GM19468 (cell line): ENCODE measurements at regions not wholly inside any gene's neighbourhood (a gene's known extent, or its start where the extent isn't known, plus 50 kb on each side); places are given as distances from the start of the nearest gene placed in this dataset.

Experiments
- ATAC-seq: cut with Tn5 transposase; IDR thresholded peaks from one replicate; pipeline ENCODE4 v1.9.1; 2021; ENCODE audit warnings: mild to moderate bottlenecking, moderate library complexity, moderate number of reproducible peaks; ENCODE audit not compliant: unreplicated experiment; ENCODE audit errors: extremely low read depth

DNA sequence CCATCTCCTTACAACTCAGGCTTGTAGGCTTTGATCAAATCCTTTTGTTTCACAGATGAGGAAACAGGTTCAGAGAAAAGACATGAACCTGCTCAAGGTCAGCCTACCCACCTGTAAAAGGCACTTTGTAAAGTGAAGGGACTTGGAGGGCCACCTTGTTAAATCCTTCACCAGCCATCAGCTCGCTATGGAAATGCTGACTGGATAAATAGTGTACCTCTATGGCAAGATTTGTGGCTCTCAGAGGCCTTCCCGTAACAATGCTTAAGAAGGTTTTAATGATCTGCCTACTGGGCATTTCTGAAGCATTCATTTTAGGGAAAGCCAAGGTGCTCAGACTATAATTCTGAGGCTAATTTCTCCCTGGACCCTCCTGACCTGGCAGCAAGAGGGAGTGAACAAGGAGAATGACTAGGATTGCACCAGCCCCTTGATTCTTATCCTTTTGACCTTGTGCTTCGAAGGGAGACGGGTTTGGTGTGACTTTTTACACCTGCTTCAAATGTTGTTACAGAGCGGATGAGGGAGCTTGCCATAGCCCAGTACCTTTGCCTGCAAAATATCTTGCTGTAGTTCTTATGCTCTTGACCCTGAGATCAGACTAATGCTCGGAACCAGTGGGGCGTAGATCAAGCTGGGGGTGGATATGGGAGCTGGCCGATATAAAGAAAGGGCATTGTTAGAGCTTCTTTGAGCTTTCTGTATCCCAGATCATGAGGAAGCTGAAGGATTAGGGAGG lies 90.9 kb upstream of the CXCR4 start:
- ATAC-seq, result no peak

DNA sequence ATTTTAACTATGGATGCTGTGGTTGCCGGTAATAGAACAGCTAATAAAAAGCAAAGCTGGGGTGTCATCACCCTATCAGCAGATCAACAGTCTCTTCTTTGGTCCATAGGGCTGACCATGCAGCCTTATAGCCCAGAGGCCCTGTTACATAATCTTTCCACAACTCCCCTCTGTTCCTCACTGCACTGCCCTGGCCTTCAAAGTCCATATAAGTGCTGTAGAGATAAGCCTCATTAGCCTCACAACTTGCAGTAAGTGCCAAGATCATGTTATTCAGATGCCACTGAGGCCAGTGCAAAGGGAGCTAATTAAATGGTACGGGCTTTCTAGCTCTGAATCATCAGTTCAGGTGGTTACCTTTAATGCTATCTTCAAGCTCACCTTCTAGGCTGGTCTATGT lies 89.7 kb upstream of the CXCR4 start:
- ATAC-seq, result no peak

GRCh38 chr2:136207030-136207623 lies 89.2 kb upstream of the CXCR4 start:
- peak; percentile 14 for ATAC-seq

DNA sequence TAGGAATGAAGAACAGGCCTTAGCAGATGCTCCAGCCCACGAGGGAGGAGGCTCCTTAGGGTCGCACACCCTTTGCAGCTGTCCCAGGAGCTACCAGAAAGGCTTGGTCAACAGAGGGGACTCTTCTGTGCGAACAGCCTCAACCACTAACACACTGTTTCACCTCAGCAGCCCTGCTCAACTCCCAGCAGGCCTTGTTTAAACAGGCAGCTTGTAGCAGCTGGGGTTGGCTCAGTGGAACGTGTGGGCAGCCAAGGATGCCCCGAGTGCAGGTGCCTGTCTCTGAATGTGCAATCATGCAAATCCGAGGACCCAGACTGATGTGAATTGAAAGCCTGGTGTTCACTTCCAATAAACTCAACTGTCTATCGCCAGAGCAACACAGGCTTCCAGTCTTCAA lies 88.7 kb upstream of the CXCR4 start:
- peak; percentile 94 for ATAC-seq

GRCh38 chr2:136205615-136206014 lies 87.7 kb upstream of the CXCR4 start:
- ATAC-seq, result no peak

GRCh38 chr2:136204971-136205370 lies 87.0 kb upstream of the CXCR4 start:
- ATAC-seq, result no peak

- ATAC-seq, result no peak
Measured at GRCh38 chr2:136195226-136195625, 77.3 kb upstream of the CXCR4 start.

DNA sequence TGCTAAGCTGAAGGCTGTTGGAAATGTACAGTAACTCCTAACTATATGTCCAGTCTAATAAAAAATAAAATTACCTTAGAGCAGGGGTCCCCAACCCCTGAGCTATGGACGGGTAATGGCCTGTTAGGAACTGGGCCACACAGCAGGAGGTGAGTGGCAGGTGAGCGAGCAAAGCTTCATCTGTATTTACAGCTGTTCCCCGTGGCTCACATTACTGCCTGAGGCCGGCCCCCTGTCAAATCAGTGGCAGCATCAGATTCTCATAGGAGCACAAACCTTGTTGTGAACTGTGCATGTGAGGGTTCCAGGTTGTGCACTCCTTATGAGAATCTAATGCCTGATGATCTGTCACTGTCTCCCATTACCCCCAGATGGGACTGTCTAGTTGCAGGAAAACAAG lies 73.1 kb upstream of the CXCR4 start:
- no peak for ATAC-seq

- ATAC-seq, result no peak
Measured at GRCh38 chr2:136189221-136189782, 71.4 kb upstream of the CXCR4 start.

GRCh38 chr2:136188086-136188485 lies 70.1 kb upstream of the CXCR4 start:
- ATAC-seq, result no peak

DNA sequence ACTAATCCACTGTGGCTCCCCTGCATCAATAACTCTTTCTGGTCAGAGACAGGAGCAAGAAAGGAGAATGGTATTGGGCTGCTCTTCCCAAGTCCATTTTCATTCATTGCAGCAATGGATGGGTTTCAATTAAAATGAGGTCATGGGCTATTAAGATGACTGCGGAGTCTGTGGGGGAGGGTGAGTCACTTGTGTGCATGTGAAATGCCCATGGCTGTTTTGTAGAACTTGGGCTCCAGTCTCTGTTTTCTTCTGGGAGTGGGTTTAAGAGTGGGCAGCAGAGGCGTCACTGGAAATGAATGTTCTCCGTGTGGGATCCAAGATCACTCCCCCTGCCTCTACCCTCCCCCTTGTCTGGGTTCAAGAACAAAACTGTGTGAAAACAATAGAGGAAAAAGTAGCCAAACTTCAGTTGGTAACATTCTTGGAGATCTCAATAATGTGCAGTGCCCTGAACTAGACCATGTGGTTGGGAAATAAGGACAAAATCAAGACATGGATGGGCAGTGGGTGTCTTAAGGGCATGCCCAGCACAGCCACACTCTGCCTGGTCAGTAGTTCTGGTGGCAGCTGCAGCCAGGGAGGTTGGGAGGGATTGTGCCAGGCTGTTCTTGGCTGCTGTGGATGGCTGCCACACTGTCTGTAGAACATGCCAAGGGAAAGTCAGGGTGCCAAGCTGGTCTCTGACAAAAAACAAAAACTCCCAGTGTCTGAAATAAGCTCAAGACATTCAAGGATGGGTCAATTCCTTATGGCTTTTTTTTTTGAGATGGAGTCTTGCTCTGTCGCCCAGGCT lies 68.2 kb upstream of the CXCR4 start:
- ATAC-seq, result no peak

DNA sequence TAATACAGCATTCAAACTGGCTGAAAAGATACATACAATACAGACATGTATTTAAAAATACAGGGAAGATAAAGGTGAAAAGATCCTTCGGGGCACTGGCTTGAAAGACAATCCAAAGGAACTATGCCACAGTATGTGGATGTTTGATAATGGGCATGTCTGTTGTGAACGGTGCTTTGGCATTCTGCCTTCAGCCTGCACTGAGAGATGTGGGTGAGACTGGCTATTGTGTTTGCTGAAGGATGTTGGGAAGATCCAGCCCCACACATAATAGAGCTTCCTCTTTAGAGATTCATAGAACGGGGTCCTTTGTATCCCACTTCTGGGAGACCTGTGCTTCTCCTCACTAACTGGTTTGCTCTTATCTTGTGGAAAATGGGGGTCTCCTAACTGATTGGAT lies 65.1 kb upstream of the CXCR4 start:
- ATAC-seq, result no peak

DNA sequence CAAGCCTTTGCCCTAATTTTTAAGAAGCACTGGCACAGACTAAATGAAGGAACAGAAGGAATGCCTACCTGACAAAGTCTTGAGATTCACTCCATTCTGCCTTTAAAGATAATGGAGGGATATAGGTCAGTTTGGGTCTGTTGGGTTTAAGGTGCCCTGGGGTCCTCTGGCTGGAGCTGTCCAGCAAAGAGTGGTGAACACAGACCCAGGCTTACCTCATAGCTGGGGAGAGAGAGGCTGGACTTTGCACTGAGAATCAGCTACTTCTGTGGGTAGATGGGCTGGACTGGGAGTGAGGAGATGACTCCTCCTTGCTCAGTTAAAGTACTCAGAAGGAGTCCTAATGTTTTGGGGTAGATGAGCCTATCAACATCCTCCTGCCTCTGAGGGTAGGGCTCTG lies 64.4 kb upstream of the CXCR4 start:
- ATAC-seq, result no peak

GRCh38 chr2:136179602-136179975 lies 61.6 kb upstream of the CXCR4 start:
- no peak for ATAC-seq

DNA sequence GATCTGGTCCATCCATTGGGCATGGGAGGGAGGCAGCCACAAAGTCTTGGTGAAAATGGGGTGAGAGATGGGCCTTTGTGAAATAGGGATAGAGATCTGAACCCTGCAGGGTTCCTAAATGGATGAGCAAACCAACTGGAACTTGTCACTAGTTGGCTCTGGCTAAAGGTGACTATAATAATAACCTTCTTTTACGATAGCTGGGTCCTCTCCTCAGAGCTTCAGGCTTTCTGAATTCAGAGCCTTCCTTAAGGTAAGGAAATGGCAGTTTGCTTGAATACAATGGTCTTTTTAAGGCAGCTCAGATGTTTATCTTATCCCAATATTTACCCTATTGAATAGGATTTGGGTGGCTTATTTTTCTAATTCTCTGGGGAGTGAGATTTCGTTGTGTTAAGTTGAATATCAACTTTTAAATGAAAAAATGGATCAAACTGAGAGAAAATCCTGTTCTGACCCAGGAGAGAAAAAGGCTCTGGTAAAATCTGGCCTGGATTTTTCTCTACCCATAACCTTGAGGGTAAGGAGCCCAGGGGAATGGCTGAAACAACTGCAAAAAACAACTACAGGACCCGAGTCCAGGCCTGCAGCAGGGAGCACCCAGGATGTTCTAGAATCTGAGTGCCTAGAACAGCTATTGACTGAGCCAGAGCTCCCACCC lies 61.1 kb upstream of the CXCR4 start:
- ATAC-seq, result no peak

DNA sequence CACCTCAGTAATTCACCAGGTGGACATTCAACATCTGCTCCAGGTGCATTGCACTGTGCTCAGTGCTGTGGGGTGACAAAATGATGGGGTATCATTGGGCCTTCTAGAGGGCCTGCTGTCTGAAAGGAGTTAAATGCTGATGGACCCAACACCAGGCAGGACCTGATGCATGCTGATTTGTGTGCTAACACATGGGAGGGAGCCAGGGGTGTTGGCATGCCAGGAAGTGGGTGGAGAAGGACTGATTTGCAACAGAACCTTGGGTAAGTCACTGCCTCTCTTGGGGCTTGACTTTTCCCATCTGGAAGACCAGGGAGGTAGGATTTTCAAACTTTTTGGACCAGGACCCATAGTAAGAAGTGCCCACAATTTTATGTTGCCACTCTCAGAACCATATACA lies 57.9 kb upstream of the CXCR4 start:
- no peak for ATAC-seq

GRCh38 chr2:136175466-136175865 lies 57.5 kb upstream of the CXCR4 start:
- ATAC-seq, result no peak

GRCh38 chr2:136173126-136173525 lies 55.2 kb upstream of the CXCR4 start:
- ATAC-seq, result no peak

- no peak for ATAC-seq
Measured at GRCh38 chr2:136171223-136171622, 53.3 kb upstream of the CXCR4 start.

DNA sequence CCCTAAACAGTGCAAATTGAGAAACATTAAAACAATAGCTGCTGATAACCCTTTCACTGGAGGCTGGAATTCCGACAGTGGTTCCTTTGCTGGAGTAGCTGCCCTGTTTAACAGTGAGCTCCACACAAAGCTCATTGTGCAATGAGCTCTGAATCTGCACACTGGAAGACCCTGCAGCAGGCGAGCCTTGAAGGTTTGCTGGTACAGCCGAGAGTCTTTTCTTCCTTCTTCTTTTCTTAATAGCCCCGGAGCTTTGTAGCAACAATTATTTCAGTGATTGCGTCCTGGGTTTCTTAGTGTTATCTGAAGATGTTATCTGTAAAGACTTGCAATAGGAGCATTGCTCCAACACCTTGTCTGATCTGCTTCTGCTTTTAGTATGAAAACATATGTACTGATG lies 50.8 kb upstream of the CXCR4 start:
- ATAC-seq, result no peak
